ENCODE measurements at regions not wholly inside any gene's neighbourhood (a gene's known extent, or its start where the extent isn't known, plus 50 kb on each side); places are given as distances from the start of the nearest gene placed in this dataset.

DNA sequence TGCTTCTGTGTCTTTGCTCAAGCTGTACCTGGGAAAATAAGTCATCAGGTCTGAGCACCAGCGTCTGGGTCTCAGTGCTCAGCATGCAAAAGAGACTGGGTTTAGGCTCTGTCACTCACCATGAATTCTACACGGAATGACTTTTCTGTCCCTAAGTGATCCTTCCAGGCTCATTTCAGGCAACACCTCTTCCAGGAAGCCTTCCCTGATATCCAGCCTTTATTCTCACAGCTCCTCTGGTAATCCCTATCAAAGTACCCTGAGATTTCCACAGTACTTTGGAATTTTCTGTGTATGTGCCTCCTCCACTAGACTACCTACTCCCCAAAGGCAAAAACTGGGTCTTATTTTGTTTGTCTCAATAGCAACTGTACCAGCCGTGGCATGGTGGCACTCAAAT, 92.7 kb upstream of the BOD1 start:
- no peak for TF ChIP-seq CREB1 (IDR thresholded peaks at IDR 0.05; ENCODE audit: low read depth)
- TF ChIP-seq TAF1 (IDR thresholded peaks at IDR 0.05; ENCODE audit: low read depth) = no peak
- no peak for TF ChIP-seq MAX (IDR thresholded peaks at IDR 0.05)
- TF ChIP-seq CEBPB (IDR thresholded peaks at IDR 0.05) = no peak
- no peak for TF ChIP-seq EP300 (IDR thresholded peaks at IDR 0.05; ENCODE audit: borderline replicate concordance)
- TF ChIP-seq NFIC (IDR thresholded peaks at IDR 0.05) = no peak
- TF ChIP-seq RAD21 (IDR thresholded peaks at IDR 0.05; ENCODE audit: low read depth) = no peak
- no peak for TF ChIP-seq FOXM1 (IDR thresholded peaks at IDR 0.05; ENCODE audit: borderline replicate concordance, low read depth)
- TF ChIP-seq EGR1 (IDR thresholded peaks at IDR 0.05) = no peak
- no peak for TF ChIP-seq REST (IDR thresholded peaks at IDR 0.05; ENCODE audit: low read depth)
- TF ChIP-seq TCF12 (IDR thresholded peaks at IDR 0.05; ENCODE audit: low read depth) = no peak
- TF ChIP-seq YY1 (IDR thresholded peaks at IDR 0.05; ENCODE audit: low read depth) = no peak
- TF ChIP-seq TEAD4 (IDR thresholded peaks at IDR 0.05) = no peak
- TF ChIP-seq USF1 (IDR thresholded peaks at IDR 0.05) = no peak
